ENCODE measurements at regions not wholly inside any gene's neighbourhood (a gene's known extent, or its start where the extent isn't known, plus 50 kb on each side); places are given as distances from the start of the nearest gene placed in this dataset.

DNA sequence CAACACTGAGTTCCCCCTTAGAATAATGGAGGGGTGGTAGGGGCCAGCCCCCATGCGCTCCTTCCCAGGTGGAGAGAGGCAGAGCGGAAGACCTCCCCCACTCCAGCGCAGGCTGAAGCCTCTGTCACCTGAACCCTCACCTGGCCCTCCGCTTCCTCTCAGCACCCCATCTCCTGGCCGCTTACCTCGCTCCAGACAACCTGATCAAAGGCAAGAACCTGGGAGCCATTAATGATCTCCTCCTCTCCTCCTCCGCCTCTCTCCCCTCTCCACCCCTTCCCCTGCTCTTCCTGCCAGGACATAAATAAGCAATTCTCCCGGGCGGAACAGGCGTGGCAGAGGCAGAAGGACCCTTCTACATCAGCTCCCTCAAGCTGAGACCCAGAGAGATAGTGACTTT lies 110.2 kb upstream of the LHX1 start:
- ChIA-PET CTCF (no interaction called here), POLR2A (no interaction called here)
- Histone ChIP-seq H3K27ac (ENCODE audit: low read depth, low read length) (no peak overlapping the region), H3K9me3 (ENCODE audit: control insufficient read depth, insufficient read depth, low read length) (no peaks in the 10 kb centered on the region), H3K27me3 (ENCODE audit: control insufficient read depth, insufficient read depth, low read length) (peaks cover 26% of the 10 kb centered on the region), H3K4me3 (ENCODE audit: low read depth, low read length) (no peak overlapping the region)
- TF ChIP-seq CTCF (IDR thresholded peaks at IDR 0.05; ENCODE audit: low read depth, low read length): no peak
- DNase-seq (ENCODE audit: low read depth, low spot score): no peak

- POLR2A ChIA-PET: no interaction called here
- Histone ChIP-seq H3K27ac (ENCODE audit: low read depth, low read length) (no peak overlapping the region), H3K4me3 (ENCODE audit: low read depth, low read length) (no peak overlapping the region), H3K27me3 (ENCODE audit: control insufficient read depth, insufficient read depth, low read length) (peaks cover 18% of the 10 kb centered on the region), H3K9me3 (ENCODE audit: control insufficient read depth, insufficient read depth, low read length) (no peaks in the 10 kb centered on the region)
- CTCF ChIA-PET: interaction anchor here (0.6 kb wide), 1 partner anchor 218 kb away, joined by 3 read pairs; no protein-coding TSS in a partner anchor
- TF ChIP-seq CTCF (IDR thresholded peaks at IDR 0.05; ENCODE audit: low read depth, low read length): no peak
- DNase-seq (ENCODE audit: low read depth, low spot score): no peak
Measured at GRCh38 chr17:36829676-36830075, 107.6 kb upstream of the LHX1 start.

- no peak for DNase-seq (ENCODE audit: low read depth, low spot score)
- no peaks in the 10 kb centered on the region for H3K9me3 ChIP-seq (ENCODE audit: control insufficient read depth, insufficient read depth, low read length)
- peak overlapping the region; percentile 11 for H3K27ac ChIP-seq (ENCODE audit: low read depth, low read length)
- POLR2A ChIA-PET: no interaction called here
- CTCF ChIA-PET: no interaction called here
- peaks cover 6% of the 10 kb centered on the region for H3K27me3 ChIP-seq (ENCODE audit: control insufficient read depth, insufficient read depth, low read length)
- H3K4me3 ChIP-seq (ENCODE audit: low read depth, low read length): no peak overlapping the region
- TF ChIP-seq CTCF (IDR thresholded peaks at IDR 0.05; ENCODE audit: low read depth, low read length): no peak
Measured at GRCh38 chr17:36833279-36833678, 104.0 kb upstream of the LHX1 start.

DNA sequence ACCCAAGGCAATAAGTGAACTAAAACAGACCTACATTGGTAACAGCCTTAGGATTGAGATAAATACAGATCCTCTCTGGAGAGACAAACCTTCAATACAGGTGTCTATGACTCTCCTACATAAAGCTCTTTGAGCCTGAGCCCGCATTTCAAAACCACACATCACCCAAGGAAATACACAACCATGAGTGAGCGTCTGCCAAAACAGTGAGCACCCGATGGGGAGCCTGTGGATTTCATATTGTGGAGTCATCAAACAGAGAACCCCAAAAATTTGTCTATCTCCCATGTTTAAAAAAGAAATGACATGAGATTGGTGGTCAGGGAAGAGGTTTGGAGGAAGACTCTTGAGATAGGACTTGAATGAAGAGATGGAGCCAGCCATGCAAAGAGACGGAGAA lies 102.2 kb upstream of the LHX1 start:
- no peaks in the 10 kb centered on the region for H3K9me3 ChIP-seq (ENCODE audit: control insufficient read depth, insufficient read depth, low read length)
- TF ChIP-seq CTCF (IDR thresholded peaks at IDR 0.05; ENCODE audit: low read depth, low read length): no peak
- ChIA-PET CTCF (no interaction called here), POLR2A (no interaction called here)
- DNase-seq (ENCODE audit: low read depth, low spot score): no peak
- H3K27ac ChIP-seq (ENCODE audit: low read depth, low read length): no peak overlapping the region
- no peak overlapping the region for H3K4me3 ChIP-seq (ENCODE audit: low read depth, low read length)
- peaks cover 6% of the 10 kb centered on the region for H3K27me3 ChIP-seq (ENCODE audit: control insufficient read depth, insufficient read depth, low read length)

DNA sequence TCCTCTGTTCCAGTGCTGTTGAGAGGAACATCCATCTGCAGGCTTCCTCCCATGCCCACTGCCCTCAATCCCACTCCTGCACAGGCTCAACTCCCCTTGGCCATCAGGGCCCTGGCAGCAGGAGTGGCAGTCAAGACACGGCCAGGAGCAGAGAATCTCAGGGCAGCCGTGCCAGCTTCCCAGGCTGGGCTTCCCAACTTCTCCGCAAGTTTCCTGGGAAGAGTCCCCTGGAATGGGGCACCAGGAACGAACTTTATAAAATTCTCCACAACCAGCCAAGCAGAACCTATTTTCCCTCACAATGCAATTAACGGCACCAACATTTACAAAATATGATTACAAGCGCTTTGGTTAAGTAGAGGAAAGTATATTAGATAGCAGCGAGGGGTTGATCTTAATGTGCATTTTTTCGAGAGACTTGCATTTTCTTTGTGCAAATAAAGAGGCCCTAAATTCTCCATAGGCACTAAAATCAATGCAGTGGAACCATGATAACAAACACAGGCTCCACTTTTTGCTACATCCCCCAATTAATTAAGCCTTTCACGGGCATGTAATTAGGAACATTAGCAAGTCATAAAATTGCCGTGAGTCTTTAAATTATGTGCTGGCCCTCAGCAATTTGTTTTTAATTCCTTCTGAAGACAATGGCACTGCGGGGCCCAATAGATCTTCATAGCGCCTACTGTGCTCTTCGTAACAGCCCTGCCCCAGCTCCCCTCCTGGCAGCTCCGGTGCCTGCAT lies 99.9 kb upstream of the LHX1 start:
- H3K9me3 ChIP-seq (ENCODE audit: control insufficient read depth, insufficient read depth, low read length): no peaks in the 10 kb centered on the region
- TF ChIP-seq CTCF (IDR thresholded peaks at IDR 0.05; ENCODE audit: low read depth, low read length): no peak
- H3K4me3 ChIP-seq (ENCODE audit: low read depth, low read length): no peak overlapping the region
- no peak for DNase-seq (ENCODE audit: low read depth, low spot score)
- CTCF ChIA-PET: no interaction called here
- POLR2A ChIA-PET: no interaction called here
- no peak overlapping the region for H3K27ac ChIP-seq (ENCODE audit: low read depth, low read length)
- H3K27me3 ChIP-seq (ENCODE audit: control insufficient read depth, insufficient read depth, low read length): peaks cover 6% of the 10 kb centered on the region

All from AG04450 (cell line).